Neural progenitor cell (in vitro differentiated cells): ENCODE measurements at regions not wholly inside any gene's neighbourhood (a gene's known extent, or its start where the extent isn't known, plus 50 kb on each side); places are given as distances from the start of the nearest gene placed in this dataset.

Source experiments
- DNase-seq: peaks from one replicate; pipeline ENCODE4 v3.0.0-alpha.2; 2016; ENCODE audit warnings: low spot score
- H2AFZ ChIP-seq: fragments of 200-600 bp; sonication (generic); replicated peaks from 2 replicates; pipeline ENCODE4 v1.6.1; 2016; ENCODE audit warnings: antibody characterized with exemption
- H3F3A ChIP-seq: fragments of 200-600 bp; sonication (generic); 2 replicates; pipeline ENCODE4 v1.6.1; 2016; ENCODE audit warnings: antibody characterized with exemption, low read depth
- H3K27ac ChIP-seq: fragments of 200-600 bp; sonication (generic); 2 replicates; pipeline ENCODE4 v1.5.1; 2016; ENCODE audit warnings: mild to moderate bottlenecking
- H3K27me3 ChIP-seq: fragments of 200-600 bp; sonication (generic); 2 replicates; pipeline ENCODE4 v1.6.1; 2016; ENCODE audit warnings: mild to moderate bottlenecking, moderate library complexity
- H3K36me3 ChIP-seq: fragments of 200-600 bp; sonication (generic); 2 replicates; pipeline ENCODE4 v1.5.1; 2016
- H3K4me1 ChIP-seq: fragments of 200-600 bp; sonication (generic); 2 replicates; pipeline ENCODE4 v1.6.1; 2016; ENCODE audit warnings: mixed run types
- H3K4me2 ChIP-seq: fragments of 200-600 bp; sonication (generic); 2 replicates; pipeline ENCODE4 v1.6.1; 2016
- H3K4me3 ChIP-seq: fragments of 200-600 bp; sonication (generic); 2 replicates; pipeline ENCODE4 v1.5.1; 2016
- H3K79me2 ChIP-seq: fragments of 200-600 bp; sonication (generic); 2 replicates; pipeline ENCODE4 v1.6.1; 2016; ENCODE audit warnings: low read depth
- H3K9ac ChIP-seq: fragments of 200-600 bp; sonication (generic); 2 replicates; pipeline ENCODE4 v1.6.1; 2016
- H3K9me3 ChIP-seq: fragments of 200-600 bp; sonication (generic); 2 replicates; pipeline ENCODE4 v1.5.1; 2016; ENCODE audit warnings: low read depth
- H4K20me1 ChIP-seq: fragments of 200-600 bp; sonication (generic); 2 replicates; pipeline ENCODE4 v1.6.1; 2016; ENCODE audit warnings: low read depth
- H3K27ac Mint-ChIP-seq: 3 replicates; pipeline ENCODE4 v1.8.0; 2021; ENCODE audit warnings: mixed read lengths
- H3K27me3 Mint-ChIP-seq: 2 replicates; pipeline ENCODE4 v1.8.0; 2022; ENCODE audit warnings: low read depth, mild to moderate bottlenecking, inconsistent platforms, moderate library complexity, mixed read lengths; ENCODE audit not compliant: insufficient read depth
- H3K36me3 Mint-ChIP-seq: 3 replicates; pipeline ENCODE4 v1.8.0; 2021; ENCODE audit warnings: mixed read lengths
- H3K4me1 Mint-ChIP-seq: 3 replicates; pipeline ENCODE4 v1.8.0; 2021; ENCODE audit warnings: mixed read lengths
- H3K4me3 Mint-ChIP-seq: 3 replicates; pipeline ENCODE4 v1.8.0; 2021; ENCODE audit warnings: mild to moderate bottlenecking, moderate library complexity, mixed read lengths
- H3K9me3 Mint-ChIP-seq: 3 replicates; pipeline ENCODE4 v1.8.0; 2020; ENCODE audit warnings: mixed read lengths
- EZH2 ChIP-seq: fragments of 200-600 bp; sonication (generic); IDR thresholded peaks from 2 replicates; pipeline ENCODE4 v1.6.1; 2017; ENCODE audit warnings: antibody characterized with exemption, mild to moderate bottlenecking, moderate library complexity
- EZH2phosphoT487 ChIP-seq: fragments of 200-600 bp; sonication (generic); IDR thresholded peaks from 2 replicates; pipeline ENCODE4 v1.6.1; 2017; ENCODE audit warnings: antibody characterized with exemption
- TF ChIP-seq, protein P1 (sequence below): fragments of 200-600 bp; sonication (generic); IDR thresholded peaks from 2 replicates; pipeline ENCODE4 v1.5.1; 2017; ENCODE audit warnings: antibody characterized with exemption, mild to moderate bottlenecking

GRCh38 chr3:43795491-43795890 is 104.8 kb downstream of the ABHD5 start:
- DNase-seq: no peak
- Mint-ChIP-seq H3K9me3 (peaks cover 7% of the 10 kb centered on the region), H3K27ac (no peak overlapping the region), H3K4me3 (no peak overlapping the region), H3K36me3 (no peaks in the 10 kb centered on the region), H3K27me3 (peaks cover 5% of the 10 kb centered on the region), H3K4me1 (peaks cover 2% of the 10 kb centered on the region)
- H3K79me2 ChIP-seq: no peaks in the 10 kb centered on the region
- peaks cover 13% of the 10 kb centered on the region for H3K4me1 ChIP-seq
- no peaks in the 10 kb centered on the region for H4K20me1 ChIP-seq
- H3K27me3 ChIP-seq: no peaks in the 10 kb centered on the region
- no peaks in the 10 kb centered on the region for H3K36me3 ChIP-seq
- H3F3A ChIP-seq: peaks cover 3% of the 10 kb centered on the region
- no peak overlapping the region for H3K9ac ChIP-seq
- no peak overlapping the region for H3K4me3 ChIP-seq
- no peak overlapping the region for H2AFZ ChIP-seq
- no peak overlapping the region for H3K4me2 ChIP-seq
- H3K27ac ChIP-seq: no peak overlapping the region
- TF ChIP-seq, protein P1, sequence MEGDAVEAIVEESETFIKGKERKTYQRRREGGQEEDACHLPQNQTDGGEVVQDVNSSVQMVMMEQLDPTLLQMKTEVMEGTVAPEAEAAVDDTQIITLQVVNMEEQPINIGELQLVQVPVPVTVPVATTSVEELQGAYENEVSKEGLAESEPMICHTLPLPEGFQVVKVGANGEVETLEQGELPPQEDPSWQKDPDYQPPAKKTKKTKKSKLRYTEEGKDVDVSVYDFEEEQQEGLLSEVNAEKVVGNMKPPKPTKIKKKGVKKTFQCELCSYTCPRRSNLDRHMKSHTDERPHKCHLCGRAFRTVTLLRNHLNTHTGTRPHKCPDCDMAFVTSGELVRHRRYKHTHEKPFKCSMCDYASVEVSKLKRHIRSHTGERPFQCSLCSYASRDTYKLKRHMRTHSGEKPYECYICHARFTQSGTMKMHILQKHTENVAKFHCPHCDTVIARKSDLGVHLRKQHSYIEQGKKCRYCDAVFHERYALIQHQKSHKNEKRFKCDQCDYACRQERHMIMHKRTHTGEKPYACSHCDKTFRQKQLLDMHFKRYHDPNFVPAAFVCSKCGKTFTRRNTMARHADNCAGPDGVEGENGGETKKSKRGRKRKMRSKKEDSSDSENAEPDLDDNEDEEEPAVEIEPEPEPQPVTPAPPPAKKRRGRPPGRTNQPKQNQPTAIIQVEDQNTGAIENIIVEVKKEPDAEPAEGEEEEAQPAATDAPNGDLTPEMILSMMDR: no peak
- no peak for TF ChIP-seq EZH2phosphoT487
- TF ChIP-seq EZH2: no peak
- H3K9me3 ChIP-seq: no peaks in the 10 kb centered on the region

DNA sequence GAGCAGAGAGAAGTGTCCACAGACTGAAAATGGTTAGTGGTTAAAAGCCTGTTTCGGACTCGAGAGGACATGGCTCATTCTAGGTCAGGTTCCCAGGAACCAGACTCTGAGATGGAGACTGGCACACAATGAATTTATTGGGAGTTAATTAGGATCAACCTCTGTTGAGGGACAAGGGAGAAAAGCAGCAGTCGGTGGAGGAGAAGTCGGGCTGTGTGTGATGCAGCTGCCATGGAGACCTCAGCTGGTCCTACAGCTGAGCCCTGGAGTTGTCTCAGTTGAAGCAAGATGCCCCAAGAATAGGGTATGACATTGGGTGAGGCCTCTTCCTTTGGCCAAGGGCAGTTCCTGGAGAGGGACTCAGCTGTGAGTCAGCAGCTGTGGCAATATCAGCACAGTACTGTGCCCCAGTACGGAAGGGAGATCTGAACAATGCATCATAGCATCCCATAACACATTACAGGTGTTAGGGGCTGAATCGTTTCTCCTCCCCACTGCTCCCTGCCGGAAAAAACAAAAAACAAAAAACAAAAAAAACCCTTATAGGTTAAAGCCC is 105.4 kb downstream of the ABHD5 start:
- H3K36me3 ChIP-seq: no peaks in the 10 kb centered on the region
- H3K9me3 Mint-ChIP-seq: peaks cover 9% of the 10 kb centered on the region
- H3F3A ChIP-seq: peaks cover 3% of the 10 kb centered on the region
- H3K79me2 ChIP-seq: no peaks in the 10 kb centered on the region
- no peak overlapping the region for H3K27ac ChIP-seq
- H3K36me3 Mint-ChIP-seq: no peaks in the 10 kb centered on the region
- H4K20me1 ChIP-seq: no peaks in the 10 kb centered on the region
- no peak overlapping the region for H2AFZ ChIP-seq
- no peak overlapping the region for H3K4me3 Mint-ChIP-seq
- no peak overlapping the region for H3K27ac Mint-ChIP-seq
- H3K27me3 ChIP-seq: no peaks in the 10 kb centered on the region
- H3K9me3 ChIP-seq: no peaks in the 10 kb centered on the region
- peaks cover 2% of the 10 kb centered on the region for H3K4me1 Mint-ChIP-seq
- H3K4me3 ChIP-seq: no peak overlapping the region
- no peak overlapping the region for H3K4me2 ChIP-seq
- peaks cover 13% of the 10 kb centered on the region for H3K4me1 ChIP-seq
- DNase-seq: no peak
- no peak overlapping the region for H3K9ac ChIP-seq
- H3K27me3 Mint-ChIP-seq: peaks cover 5% of the 10 kb centered on the region
- TF ChIP-seq, protein P1: no peak
- TF ChIP-seq EZH2phosphoT487 (no peak), EZH2 (no peak)

- no peaks in the 10 kb centered on the region for H3K9me3 ChIP-seq
- H3K27ac Mint-ChIP-seq: no peak overlapping the region
- no peaks in the 10 kb centered on the region for H3K27me3 ChIP-seq
- H3K36me3 Mint-ChIP-seq: no peaks in the 10 kb centered on the region
- peaks cover 5% of the 10 kb centered on the region for H3K27me3 Mint-ChIP-seq
- no peaks in the 10 kb centered on the region for H4K20me1 ChIP-seq
- H3K9ac ChIP-seq: no peak overlapping the region
- no peak for DNase-seq
- H3K4me1 ChIP-seq: peaks cover 13% of the 10 kb centered on the region
- peaks cover 3% of the 10 kb centered on the region for H3F3A ChIP-seq
- H3K36me3 ChIP-seq: no peaks in the 10 kb centered on the region
- no peak overlapping the region for H3K4me3 ChIP-seq
- TF ChIP-seq EZH2 (no peak), EZH2phosphoT487 (no peak)
- TF ChIP-seq, protein P1: no peak
- no peaks in the 10 kb centered on the region for H3K79me2 ChIP-seq
- no peak overlapping the region for H2AFZ ChIP-seq
- peaks cover 2% of the 10 kb centered on the region for H3K4me1 Mint-ChIP-seq
- no peak overlapping the region for H3K4me2 ChIP-seq
- H3K4me3 Mint-ChIP-seq: no peak overlapping the region
- no peak overlapping the region for H3K27ac ChIP-seq
- H3K9me3 Mint-ChIP-seq: peaks cover 13% of the 10 kb centered on the region
Measured at GRCh38 chr3:43797794-43798193, 107.1 kb downstream of the ABHD5 start.
